BLaER1 (cell line): ENCODE measurements at regions not wholly inside any gene's neighbourhood (a gene's known extent, or its start where the extent isn't known, plus 50 kb on each side); places are given as distances from the start of the nearest gene placed in this dataset.

Source experiments
- H3K27ac ChIP-seq: shearing (Covaris generic); formaldehyde crosslinking; 2 replicates; pipeline ENCODE4 v1.8.1; 2022
- H3K27me3 ChIP-seq: shearing (Covaris generic); formaldehyde crosslinking; 2 replicates; pipeline ENCODE4 v1.8.1; 2022
- H3K36me3 ChIP-seq: shearing (Covaris generic); formaldehyde crosslinking; 2 replicates; pipeline ENCODE4 v1.8.1; 2022
- H3K4me1 ChIP-seq: shearing (Covaris generic); formaldehyde crosslinking; 2 replicates; pipeline ENCODE4 v1.8.1; 2022
- H3K4me2 ChIP-seq: shearing (Covaris generic); formaldehyde crosslinking; 2 replicates; pipeline ENCODE4 v1.8.1; 2022
- H3K4me3 ChIP-seq: shearing (Covaris generic); formaldehyde crosslinking; 2 replicates; pipeline ENCODE4 v1.8.1; 2022
- H3K9ac ChIP-seq: shearing (Covaris generic); formaldehyde crosslinking; 2 replicates; pipeline ENCODE4 v1.8.1; 2022
- H3K9me3 ChIP-seq: shearing (Covaris generic); formaldehyde crosslinking; 2 replicates; pipeline ENCODE4 v1.8.1; 2022
- H4K20me1 ChIP-seq: shearing (Covaris generic); formaldehyde crosslinking; 2 replicates; pipeline ENCODE4 v1.8.1; 2022
- Cebpa-rat ChIP-seq: shearing (Covaris generic); IDR thresholded peaks from 2 replicates; pipeline ENCODE4 v1.8.1; 2022

DNA sequence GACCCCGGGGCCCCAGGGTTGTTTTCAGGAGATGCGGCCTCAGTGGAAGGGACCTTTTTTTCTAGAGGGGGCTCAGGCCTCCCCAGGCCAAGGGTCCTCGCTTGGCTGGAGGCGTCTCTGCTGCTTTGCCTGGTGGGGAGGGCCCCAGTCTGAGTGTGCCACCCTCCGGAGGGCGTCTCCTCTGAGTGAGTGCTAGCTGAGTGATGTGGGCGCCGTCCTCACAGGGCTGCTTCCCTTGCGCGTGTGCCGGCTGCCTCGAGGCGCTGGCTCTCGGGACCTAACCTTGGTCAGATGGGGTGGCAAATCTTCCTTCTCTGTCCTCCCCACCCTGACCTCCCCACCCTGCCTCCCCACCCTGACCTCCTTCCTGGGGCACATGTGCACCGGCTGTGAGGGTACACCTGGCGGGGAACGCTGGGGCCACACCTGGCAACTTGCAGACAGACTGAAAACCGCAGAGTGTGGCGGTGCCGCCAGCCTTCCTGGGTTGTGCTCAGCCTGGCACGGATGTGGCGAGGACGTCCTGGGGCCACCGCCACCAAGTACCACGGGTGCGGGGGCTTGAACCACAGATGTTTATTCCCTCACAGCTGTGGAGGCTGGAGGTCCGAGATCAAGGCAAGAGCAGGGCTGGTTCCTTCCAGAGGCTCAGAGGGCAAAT, 93.0 kb upstream of the TTC34 start:
- Histone ChIP-seq H3K36me3 (no peaks in the 10 kb centered on the region), H3K27ac (no peak overlapping the region), H3K27me3 (peaks cover 28% of the 10 kb centered on the region), H3K9me3 (no peaks in the 10 kb centered on the region), H4K20me1 (peaks cover 33% of the 10 kb centered on the region; the same call in 1 of the 2 replicates), H3K4me3 (no peak overlapping the region), H3K4me1 (peaks cover 52% of the 10 kb centered on the region), H3K4me2 (peak overlapping the region; percentile 55), H3K9ac (no peak overlapping the region)
- TF ChIP-seq Cebpa-rat: no peak

GRCh38 chr1:2896824-2897223, 95.3 kb upstream of the TTC34 start:
- no peak for TF ChIP-seq Cebpa-rat
- Histone ChIP-seq H3K27ac (no peak overlapping the region), H3K4me3 (no peak overlapping the region), H3K36me3 (no peaks in the 10 kb centered on the region), H3K4me1 (peaks cover 38% of the 10 kb centered on the region), H3K4me2 (no peak overlapping the region), H4K20me1 (peaks cover 15% of the 10 kb centered on the region; the same call in 1 of the 2 replicates), H3K27me3 (peaks cover 8% of the 10 kb centered on the region; the same call in 1 of the 2 replicates), H3K9ac (no peak overlapping the region), H3K9me3 (no peaks in the 10 kb centered on the region)

- H3K4me3 ChIP-seq: no peak overlapping the region
- peaks cover 10% of the 10 kb centered on the region for H3K4me1 ChIP-seq
- H3K27me3 ChIP-seq: peaks cover 13% of the 10 kb centered on the region; the same call in 1 of the 2 replicates
- H3K4me2 ChIP-seq: no peak overlapping the region
- H4K20me1 ChIP-seq: peaks cover 12% of the 10 kb centered on the region; the same call in 1 of the 2 replicates
- H3K36me3 ChIP-seq: no peaks in the 10 kb centered on the region
- H3K27ac ChIP-seq: no peak overlapping the region
- TF ChIP-seq Cebpa-rat: no peak
- no peak overlapping the region for H3K9ac ChIP-seq
- no peaks in the 10 kb centered on the region for H3K9me3 ChIP-seq
Measured at GRCh38 chr1:2903226-2903625, 101.7 kb upstream of the TTC34 start.

GRCh38 chr1:2904191-2904590, 102.7 kb upstream of the TTC34 start:
- Histone ChIP-seq H3K4me1 (peaks cover 9% of the 10 kb centered on the region), H3K4me3 (no peak overlapping the region), H3K36me3 (no peaks in the 10 kb centered on the region), H3K27me3 (peaks cover 13% of the 10 kb centered on the region; the same call in 1 of the 2 replicates), H3K4me2 (no peak overlapping the region), H3K9ac (no peak overlapping the region), H4K20me1 (peaks cover 12% of the 10 kb centered on the region; the same call in 1 of the 2 replicates), H3K9me3 (no peaks in the 10 kb centered on the region), H3K27ac (no peak overlapping the region)
- no peak for TF ChIP-seq Cebpa-rat

- no peaks in the 10 kb centered on the region for H3K36me3 ChIP-seq
- H4K20me1 ChIP-seq: peaks cover 12% of the 10 kb centered on the region; the same call in 1 of the 2 replicates
- H3K4me1 ChIP-seq: no peaks in the 10 kb centered on the region
- no peak for TF ChIP-seq Cebpa-rat
- H3K27ac ChIP-seq: no peak overlapping the region
- H3K4me3 ChIP-seq: no peak overlapping the region
- H3K27me3 ChIP-seq: peaks cover 13% of the 10 kb centered on the region; the same call in 1 of the 2 replicates
- no peaks in the 10 kb centered on the region for H3K9me3 ChIP-seq
- H3K9ac ChIP-seq: no peak overlapping the region
- H3K4me2 ChIP-seq: no peak overlapping the region
Measured at GRCh38 chr1:2905356-2905755, 103.9 kb upstream of the TTC34 start.

- Histone ChIP-seq H3K27me3 (peaks cover 13% of the 10 kb centered on the region; the same call in 1 of the 2 replicates), H3K9me3 (no peaks in the 10 kb centered on the region), H3K4me1 (no peaks in the 10 kb centered on the region), H3K4me2 (no peak overlapping the region), H3K36me3 (no peaks in the 10 kb centered on the region), H4K20me1 (peaks cover 12% of the 10 kb centered on the region; the same call in 1 of the 2 replicates), H3K4me3 (no peak overlapping the region), H3K27ac (no peak overlapping the region), H3K9ac (no peak overlapping the region)
- TF ChIP-seq Cebpa-rat: no peak
Measured at GRCh38 chr1:2906085-2906484, 104.6 kb upstream of the TTC34 start.

DNA sequence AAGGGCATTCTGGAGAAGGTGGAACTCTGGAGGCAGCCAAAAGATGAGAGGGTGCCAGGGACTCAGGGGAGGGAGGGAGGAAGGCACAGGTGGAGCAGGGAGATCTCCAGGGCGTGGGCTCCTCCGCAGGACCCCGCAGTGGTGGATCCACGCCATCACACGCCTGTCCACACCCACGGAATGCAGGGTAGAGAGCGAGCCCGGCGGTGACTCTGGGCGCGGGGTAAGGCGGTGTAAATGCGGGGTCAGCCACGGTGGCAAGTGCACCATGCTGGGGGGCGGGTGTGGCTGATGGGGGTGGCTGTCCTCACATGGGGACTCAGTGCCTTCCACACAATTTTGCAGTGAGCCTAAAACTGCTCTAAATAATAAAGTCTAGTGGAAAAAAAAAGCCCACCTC, 105.1 kb upstream of the TTC34 start:
- TF ChIP-seq Cebpa-rat: no peak
- no peaks in the 10 kb centered on the region for H3K9me3 ChIP-seq

GRCh38 chr1:2907051-2907450, 105.6 kb upstream of the TTC34 start:
- Histone ChIP-seq H3K4me2 (no peak overlapping the region), H3K4me3 (no peak overlapping the region), H3K4me1 (no peaks in the 10 kb centered on the region), H3K27me3 (peaks cover 13% of the 10 kb centered on the region; the same call in 1 of the 2 replicates), H3K27ac (no peak overlapping the region), H3K9me3 (no peaks in the 10 kb centered on the region), H4K20me1 (peaks cover 12% of the 10 kb centered on the region; the same call in 1 of the 2 replicates), H3K36me3 (no peaks in the 10 kb centered on the region), H3K9ac (no peak overlapping the region)
- no peak for TF ChIP-seq Cebpa-rat

More for the DNA sequence above, 105.1 kb upstream of the TTC34 start:
- H3K4me1 ChIP-seq: no peaks in the 10 kb centered on the region
- H4K20me1 ChIP-seq: peaks cover 12% of the 10 kb centered on the region; the same call in 1 of the 2 replicates
- no peaks in the 10 kb centered on the region for H3K36me3 ChIP-seq
- no peak overlapping the region for H3K27ac ChIP-seq
- H3K27me3 ChIP-seq: peaks cover 13% of the 10 kb centered on the region; the same call in 1 of the 2 replicates
- H3K9ac ChIP-seq: no peak overlapping the region
- no peak overlapping the region for H3K4me2 ChIP-seq
- no peak overlapping the region for H3K4me3 ChIP-seq

GRCh38 chr1:2908081-2908480, 106.6 kb upstream of the TTC34 start:
- H3K9me3 ChIP-seq: no peaks in the 10 kb centered on the region
- TF ChIP-seq Cebpa-rat: no peak
- H3K4me1 ChIP-seq: no peaks in the 10 kb centered on the region
- no peak overlapping the region for H3K27ac ChIP-seq
- H4K20me1 ChIP-seq: peaks cover 12% of the 10 kb centered on the region; the same call in 1 of the 2 replicates
- H3K4me3 ChIP-seq: no peak overlapping the region
- H3K36me3 ChIP-seq: no peaks in the 10 kb centered on the region
- H3K4me2 ChIP-seq: no peak overlapping the region
- no peak overlapping the region for H3K9ac ChIP-seq
- peaks cover 13% of the 10 kb centered on the region; the same call in 1 of the 2 replicates for H3K27me3 ChIP-seq

DNA sequence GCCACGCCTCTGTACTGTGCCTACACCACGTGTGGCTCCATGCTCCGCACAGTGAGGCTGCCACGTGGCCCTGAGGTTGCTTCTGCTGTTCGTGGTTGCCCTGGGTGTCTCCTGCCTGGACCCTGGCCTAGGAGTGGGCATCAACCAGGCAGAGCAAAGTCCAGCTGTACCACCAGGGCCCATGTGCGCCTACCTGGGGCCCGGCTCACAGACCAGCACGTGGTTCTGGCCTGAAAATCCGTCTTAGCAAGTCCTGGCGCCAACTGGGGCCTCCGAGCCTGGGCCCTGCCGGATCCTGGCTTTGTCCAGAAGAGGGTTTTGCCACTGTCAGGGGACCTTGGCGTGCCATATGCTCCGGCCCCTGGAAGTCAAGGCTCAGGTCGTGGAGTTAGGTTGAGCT, 107.1 kb upstream of the TTC34 start:
- H3K9ac ChIP-seq: no peak overlapping the region
- no peak overlapping the region for H3K4me2 ChIP-seq
- peaks cover 12% of the 10 kb centered on the region; the same call in 1 of the 2 replicates for H4K20me1 ChIP-seq
- H3K27me3 ChIP-seq: peaks cover 13% of the 10 kb centered on the region; the same call in 1 of the 2 replicates
- H3K27ac ChIP-seq: no peak overlapping the region
- H3K4me3 ChIP-seq: no peak overlapping the region
- H3K36me3 ChIP-seq: no peaks in the 10 kb centered on the region
- TF ChIP-seq Cebpa-rat: no peak
- H3K4me1 ChIP-seq: no peaks in the 10 kb centered on the region
- no peaks in the 10 kb centered on the region for H3K9me3 ChIP-seq
